IMR-90 (cell line): ENCODE measurements at regions not wholly inside any gene's neighbourhood (a gene's known extent, or its start where the extent isn't known, plus 50 kb on each side); places are given as distances from the start of the nearest gene placed in this dataset.
"Not testable (repeated sequence)": the region's sequence is repeated elsewhere in the genome, so short reads cannot be mapped to it uniquely, and the experiment has no call there.

Experiments
- ATAC-seq: fragments of 200-7000 bp; cut with Tn5 transposase; 2 replicates; pipeline ENCODE4 v1.9.1; 2020; ENCODE audit warnings: low read depth, mild to moderate bottlenecking, moderate library complexity
- BruUV-seq: library from RNA; stranded (reverse); fragments of 400-500 nt; replicated peaks from 2 replicates; lab custom pipeline; 2021; lab: Mats Ljungman, UMichigan
- CTCF ChIA-PET: fragments of 300-600 bp; formaldehyde crosslinking; extraction: SDS; loops from one replicate; lab custom pipeline; 2021; ENCODE audit warnings: antibody characterized with exemption; lab: Yijun Ruan, JAX
- POLR2A ChIA-PET: fragments of 300-600 bp; sonication (Branson Sonifier 250); formaldehyde crosslinking; loops from one replicate; lab custom pipeline; 2022; ENCODE audit warnings: antibody characterized with exemption; ENCODE audit not compliant: unreplicated experiment; lab: Charles Lee
- DNase-seq: peaks from one replicate; pipeline ENCODE4 v3.0.0; 2013
- H2AFZ ChIP-seq: replicated peaks from 2 replicates; pipeline ENCODE3; 2013; ENCODE audit warnings: low read length, mild to moderate bottlenecking; ENCODE audit not compliant: poor library complexity
- H2AK5ac ChIP-seq: 2 replicates; pipeline ENCODE4 v1.6.1; 2013; ENCODE audit warnings: low read depth, low read length, inconsistent platforms
- H2AK9ac ChIP-seq: replicated peaks from 2 replicates; pipeline ENCODE3; 2013; ENCODE audit warnings: mild to moderate bottlenecking, low read depth, low read length, moderate library complexity; ENCODE audit not compliant: poor library complexity
- H2BK120ac ChIP-seq: 2 replicates; pipeline ENCODE4 v1.6.1; 2013; ENCODE audit warnings: low read depth, low read length, inconsistent platforms
- H2BK15ac ChIP-seq: 3 replicates; pipeline ENCODE4 v1.6.1; 2013; ENCODE audit warnings: low read depth, low read length, inconsistent platforms
- H2BK20ac ChIP-seq: 2 replicates; pipeline ENCODE4 v1.6.1; 2013; ENCODE audit warnings: low read depth, mild to moderate bottlenecking, inconsistent platforms, low read length, moderate library complexity
- H2BK5ac ChIP-seq: 2 replicates; pipeline ENCODE4 v1.6.1; 2013; ENCODE audit warnings: mild to moderate bottlenecking, low read depth, low read length, inconsistent platforms; ENCODE audit not compliant: poor library complexity, severe bottlenecking
- H3K14ac ChIP-seq: replicated peaks from 2 replicates; pipeline ENCODE4 v1.6.1; 2013; ENCODE audit warnings: low read depth, low read length, inconsistent platforms
- H3K18ac ChIP-seq: 2 replicates; pipeline ENCODE4 v1.6.1; 2013; ENCODE audit warnings: low read depth, low read length, control low read depth
- H3K23ac ChIP-seq: 2 replicates; pipeline ENCODE4 v1.6.1; 2013; ENCODE audit warnings: low read depth, low read length, inconsistent platforms
- H3K27ac ChIP-seq: 2 replicates; pipeline ENCODE4 v1.5.1; 2013; ENCODE audit warnings: mild to moderate bottlenecking, control low read depth, low read length; ENCODE audit not compliant: insufficient read depth
- H3K27me3 ChIP-seq: 2 replicates; pipeline ENCODE4 v1.6.1; 2013; ENCODE audit warnings: low read length; ENCODE audit not compliant: control insufficient read depth, insufficient read depth
- H3K36me3 ChIP-seq: 2 replicates; pipeline ENCODE4 v1.6.1; 2013; ENCODE audit warnings: low read length, mixed read lengths; ENCODE audit not compliant: control insufficient read depth, insufficient read depth
- H3K4ac ChIP-seq: 2 replicates; pipeline ENCODE4 v1.6.1; 2013; ENCODE audit warnings: low read depth, low read length, inconsistent platforms
- H3K4me1 ChIP-seq: 2 replicates; pipeline ENCODE4 v1.6.1; 2013; ENCODE audit warnings: low read length, mixed read lengths; ENCODE audit not compliant: control insufficient read depth, insufficient read depth
- H3K4me2 ChIP-seq: 2 replicates; pipeline ENCODE4 v1.6.1; 2013; ENCODE audit warnings: low read depth, mild to moderate bottlenecking, control low read depth, low read length, moderate library complexity
- H3K4me3 ChIP-seq: 2 replicates; pipeline ENCODE4 v1.5.1; 2013; ENCODE audit warnings: low read depth, mild to moderate bottlenecking, control low read depth, low read length, moderate library complexity; ENCODE audit not compliant: insufficient read depth
- H3K56ac ChIP-seq: 2 replicates; pipeline ENCODE4 v1.6.1; 2013; ENCODE audit warnings: low read length, inconsistent platforms; ENCODE audit not compliant: insufficient read depth; ENCODE audit errors: extremely low read depth
- H3K79me1 ChIP-seq, 2 experiments: 2 replicates each; pipeline ENCODE4 v1.6.1; 2013; ENCODE audit warnings: low read length in 2 of 2, inconsistent platforms in 1 of 2, low read depth in 1 of 2
- H3K9ac ChIP-seq: 2 replicates; pipeline ENCODE4 v1.6.1; 2013; ENCODE audit warnings: low read depth, low read length, control low read depth
- H3K9me1 ChIP-seq: 2 replicates; pipeline ENCODE4 v1.6.1; 2013; ENCODE audit warnings: low read length, inconsistent platforms; ENCODE audit not compliant: insufficient read depth
- H3K9me3 ChIP-seq: 2 replicates; pipeline ENCODE4 v1.6.1; 2013; ENCODE audit warnings: low read length; ENCODE audit not compliant: control insufficient read depth, insufficient read depth
- H4K20me1 ChIP-seq: 2 replicates; pipeline ENCODE4 v1.6.1; 2013; ENCODE audit warnings: low read length, inconsistent platforms; ENCODE audit not compliant: insufficient read depth
- H4K5ac ChIP-seq: 2 replicates; pipeline ENCODE4 v1.6.1; 2013; ENCODE audit warnings: mild to moderate bottlenecking, low read depth, low read length, control low read depth
- H4K8ac ChIP-seq, 2 experiments: 2 replicates each; pipeline ENCODE4 v1.6.1; 2013; ENCODE audit warnings: low read depth in 2 of 2, low read length in 2 of 2, control low read depth in 1 of 2, inconsistent platforms in 1 of 2
- H4K91ac ChIP-seq: 2 replicates; pipeline ENCODE4 v1.6.1; 2013; ENCODE audit warnings: low read depth, low read length, inconsistent platforms; ENCODE audit not compliant: insufficient read depth
- WGBS, 2 experiments: methylation state at CpG; one replicate each; pipeline versions ENCODE4 v1.1.5 to v1.1.7; 2013; ENCODE audit warnings: missing lambda C conversion rate in 2 of 2; ENCODE audit not compliant: insufficient read length in 1 of 2; ENCODE audit errors: extremely low coverage in 2 of 2; 5-methylcytosine and 5-hydroxymethylcytosine counted together
- dilution Hi-C: fragments of 300-500 bp; cut with HindIII; formaldehyde crosslinking; loops from one replicate; pipeline ENCODE4 v1.14.3; 2018; ENCODE audit warnings: low sequenced_read_pairs; ENCODE audit not compliant: unreplicated experiment
- in situ Hi-C: fragments of 300-500 bp; cut with MboI; formaldehyde crosslinking; loops from 3 replicates; pipeline ENCODE4 v1.14.3; 2019; ENCODE audit warnings: low sequenced_read_pairs, inconsistent platforms, mixed read lengths
- intact Hi-C: fragments of 100-400 bp; cut with micrococcal nuclease; formaldehyde crosslinking; loops from 2 replicates; pipeline ENCODE4 v1.10.0; 2022

- H3K9ac ChIP-seq, H2BK15ac ChIP-seq, H3K23ac ChIP-seq, POLR2A ChIA-PET, H4K91ac ChIP-seq, H3K36me3 ChIP-seq, H3K4me2 ChIP-seq, H2BK20ac ChIP-seq, H2AFZ ChIP-seq, H2BK5ac ChIP-seq, H3K9me3 ChIP-seq, intact Hi-C loops, H3K27me3 ChIP-seq, H3K79me1 ChIP-seq, H2AK5ac ChIP-seq, H4K5ac ChIP-seq, BruUV-seq, H3K4me3 ChIP-seq, in situ Hi-C loops, DNase-seq, H3K14ac ChIP-seq, H2AK9ac ChIP-seq, H3K27ac ChIP-seq, dilution Hi-C loops, H3K18ac ChIP-seq, H3K4me1 ChIP-seq, H4K20me1 ChIP-seq, H3K56ac ChIP-seq, H4K8ac ChIP-seq, H2BK120ac ChIP-seq, CTCF ChIA-PET, H3K4ac ChIP-seq, ATAC-seq, H3K9me1 ChIP-seq: not testable (repeated sequence)
- no CpG with 5 or more reads among the region's 2 CpGs for WGBS, 2 experiments
These were observed 1242.3 kb upstream of the RAG2 start for GRCh38 chr11:37840345-37840744.
